ENCODE measurements at regions not wholly inside any gene's neighbourhood (a gene's known extent, or its start where the extent isn't known, plus 50 kb on each side); places are given as distances from the start of the nearest gene placed in this dataset.

DNA sequence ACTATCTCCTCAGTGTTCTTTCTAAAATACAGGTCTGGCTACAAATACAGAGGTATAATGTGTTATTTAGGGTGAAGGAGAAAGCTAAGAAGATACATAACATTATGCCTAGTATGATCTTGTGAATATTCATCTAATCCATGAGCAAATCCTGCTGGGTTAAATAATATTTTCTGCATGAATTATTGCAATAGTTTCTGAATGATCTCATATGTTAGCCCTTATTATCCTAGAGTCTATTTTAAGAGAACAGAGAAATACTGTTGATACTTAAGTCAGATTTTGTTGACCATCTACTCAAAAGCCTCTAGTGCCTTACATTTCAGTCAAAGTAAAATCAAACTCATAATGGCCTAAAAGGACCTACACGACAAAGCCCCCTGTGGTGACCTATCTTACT, 382.3 kb downstream of the FIGN start:
- TF ChIP-seq, protein P1, sequence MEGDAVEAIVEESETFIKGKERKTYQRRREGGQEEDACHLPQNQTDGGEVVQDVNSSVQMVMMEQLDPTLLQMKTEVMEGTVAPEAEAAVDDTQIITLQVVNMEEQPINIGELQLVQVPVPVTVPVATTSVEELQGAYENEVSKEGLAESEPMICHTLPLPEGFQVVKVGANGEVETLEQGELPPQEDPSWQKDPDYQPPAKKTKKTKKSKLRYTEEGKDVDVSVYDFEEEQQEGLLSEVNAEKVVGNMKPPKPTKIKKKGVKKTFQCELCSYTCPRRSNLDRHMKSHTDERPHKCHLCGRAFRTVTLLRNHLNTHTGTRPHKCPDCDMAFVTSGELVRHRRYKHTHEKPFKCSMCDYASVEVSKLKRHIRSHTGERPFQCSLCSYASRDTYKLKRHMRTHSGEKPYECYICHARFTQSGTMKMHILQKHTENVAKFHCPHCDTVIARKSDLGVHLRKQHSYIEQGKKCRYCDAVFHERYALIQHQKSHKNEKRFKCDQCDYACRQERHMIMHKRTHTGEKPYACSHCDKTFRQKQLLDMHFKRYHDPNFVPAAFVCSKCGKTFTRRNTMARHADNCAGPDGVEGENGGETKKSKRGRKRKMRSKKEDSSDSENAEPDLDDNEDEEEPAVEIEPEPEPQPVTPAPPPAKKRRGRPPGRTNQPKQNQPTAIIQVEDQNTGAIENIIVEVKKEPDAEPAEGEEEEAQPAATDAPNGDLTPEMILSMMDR (IDR thresholded peaks at IDR 0.05; ENCODE audit: low read depth, low read length), result no peak
- TF ChIP-seq EZH2phosphoT487 (IDR thresholded peaks at IDR 0.05; ENCODE audit: low read depth), result no peak

Measured in OCI-LY3 (cell line).